ENCODE measurements at regions not wholly inside any gene's neighbourhood (a gene's known extent, or its start where the extent isn't known, plus 50 kb on each side); places are given as distances from the start of the nearest gene placed in this dataset.

- DNase-seq (ENCODE audit: low read depth) = no peak
These were observed 50.3 kb upstream of the FNDC1 start for GRCh38 chr6:159118924-159119323.

DNA sequence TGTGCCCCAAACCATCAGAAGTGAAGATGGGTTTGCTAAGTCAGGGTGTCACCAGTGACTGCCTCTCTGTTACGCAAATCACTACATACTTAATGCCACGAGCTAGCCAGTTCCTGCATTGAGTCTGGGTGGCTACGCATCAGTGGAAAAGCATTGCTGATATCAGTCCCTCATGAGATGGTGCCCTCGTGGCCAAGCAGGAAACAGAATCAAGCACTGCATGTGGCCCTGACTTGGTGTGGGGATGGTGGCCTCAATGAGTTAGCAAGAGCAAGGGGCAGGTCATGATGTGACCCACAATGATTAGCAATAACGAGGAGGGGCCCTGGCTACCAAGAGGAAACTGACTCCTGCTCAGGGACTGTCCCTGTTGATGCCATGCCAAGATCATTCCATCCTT lies 51.6 kb upstream of the FNDC1 start:
- DNase-seq (ENCODE audit: low read depth) = no peak

DNA sequence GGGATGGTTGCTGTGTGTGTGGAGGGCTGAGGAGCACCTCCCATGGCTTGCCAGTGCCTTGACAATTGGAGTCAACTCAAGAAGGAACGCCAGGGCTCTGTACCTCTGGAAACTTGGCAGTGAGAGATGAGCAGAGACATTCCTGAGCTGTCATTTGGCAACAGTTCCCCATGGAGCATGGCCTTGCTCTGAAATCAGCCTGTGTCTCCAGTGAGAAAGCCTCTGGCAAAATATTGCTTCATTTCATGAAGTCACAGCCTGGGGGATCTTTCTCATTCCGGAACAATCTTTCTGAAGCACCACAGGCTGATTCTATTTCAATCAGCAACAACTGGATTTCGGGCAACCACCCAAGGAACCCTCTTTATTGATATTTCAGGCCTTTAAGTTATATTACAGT lies 52.2 kb upstream of the FNDC1 start:
- DNase-seq (ENCODE audit: low read depth) = no peak

GRCh38 chr6:159116343-159116742 lies 52.9 kb upstream of the FNDC1 start:
- no peak for DNase-seq (ENCODE audit: low read depth)

DNA sequence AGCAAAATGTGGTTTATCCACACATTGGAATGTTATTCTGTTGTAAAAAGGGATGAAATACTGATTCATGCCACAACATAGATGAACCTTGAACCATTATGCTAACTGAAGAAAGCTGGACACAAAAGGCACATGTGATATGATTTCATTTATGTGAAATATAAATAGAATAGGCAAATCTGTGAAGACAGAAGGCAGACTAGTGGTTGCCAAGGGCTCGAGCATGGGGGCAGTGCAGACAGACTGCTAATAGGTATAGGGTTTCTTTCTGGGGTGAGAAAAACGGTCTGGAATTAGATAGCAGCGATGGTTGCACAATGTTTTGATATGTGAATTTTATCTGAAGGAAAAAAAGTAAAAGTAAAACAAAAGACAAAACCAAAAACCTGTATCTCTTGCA lies 54.6 kb upstream of the FNDC1 start:
- DNase-seq (ENCODE audit: low read depth) = no peak

- DNase-seq (ENCODE audit: low read depth) = no peak
These were observed 56.0 kb upstream of the FNDC1 start for GRCh38 chr6:159113223-159113622.

DNA sequence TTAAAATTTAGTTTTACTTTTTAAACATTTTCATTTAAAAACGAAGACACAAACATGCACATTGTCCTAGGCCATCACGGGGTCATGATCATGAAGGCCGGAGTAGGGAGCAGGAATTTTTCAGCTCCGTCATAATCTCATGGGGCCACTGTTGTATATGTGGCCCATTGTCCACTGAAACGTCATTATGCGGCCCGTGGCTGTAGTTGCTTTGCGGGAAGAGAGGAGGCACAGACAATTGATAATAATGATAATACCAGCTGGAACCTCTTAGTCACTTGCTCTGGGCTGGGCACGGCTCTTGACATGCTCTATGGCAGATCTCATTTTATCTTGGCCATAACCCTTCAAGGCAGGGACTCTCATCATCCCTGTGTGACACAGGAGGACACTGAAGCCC lies 56.5 kb upstream of the FNDC1 start:
- DNase-seq (ENCODE audit: low read depth) = no peak

DNA sequence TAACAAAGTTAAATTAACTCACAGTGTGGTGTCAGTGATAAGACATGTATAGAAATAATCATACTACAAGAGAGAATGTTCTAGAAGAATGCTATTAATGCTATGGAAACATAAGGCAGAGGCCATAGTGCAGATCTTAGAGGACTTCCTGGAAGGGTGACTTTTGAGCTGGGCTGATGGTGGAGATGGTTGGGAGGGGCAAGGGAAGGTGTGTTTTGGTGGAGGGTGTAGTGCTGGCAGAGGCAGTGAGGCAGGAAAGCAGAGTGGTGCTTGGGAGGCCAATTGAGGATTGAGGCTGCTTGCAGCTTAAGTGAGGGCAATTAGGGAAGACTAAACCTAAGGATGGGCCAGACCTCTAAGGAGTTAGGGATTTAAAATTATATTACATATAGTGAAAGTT lies 58.5 kb upstream of the FNDC1 start:
- DNase-seq (ENCODE audit: low read depth) = no peak

DNA sequence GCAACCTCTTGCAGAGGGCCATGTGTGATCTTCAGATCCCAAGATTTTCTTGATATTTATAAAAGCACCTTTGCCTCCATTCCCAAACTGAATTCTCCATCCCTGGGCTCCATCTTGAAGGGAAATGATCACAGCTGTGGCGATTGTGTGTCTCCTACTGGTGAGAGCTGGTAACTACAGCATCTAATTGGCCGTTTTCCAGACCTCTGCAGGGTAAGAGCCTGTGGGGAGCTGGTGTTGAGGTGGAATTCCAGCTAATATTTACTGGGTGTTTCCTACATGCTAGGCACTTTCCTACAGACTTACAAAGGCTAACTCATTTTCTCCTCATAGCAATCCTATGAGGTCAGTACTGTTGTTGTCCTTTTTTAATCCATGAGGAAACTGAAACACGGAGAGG lies 59.2 kb upstream of the FNDC1 start:
- no peak for DNase-seq (ENCODE audit: low read depth)

DNA sequence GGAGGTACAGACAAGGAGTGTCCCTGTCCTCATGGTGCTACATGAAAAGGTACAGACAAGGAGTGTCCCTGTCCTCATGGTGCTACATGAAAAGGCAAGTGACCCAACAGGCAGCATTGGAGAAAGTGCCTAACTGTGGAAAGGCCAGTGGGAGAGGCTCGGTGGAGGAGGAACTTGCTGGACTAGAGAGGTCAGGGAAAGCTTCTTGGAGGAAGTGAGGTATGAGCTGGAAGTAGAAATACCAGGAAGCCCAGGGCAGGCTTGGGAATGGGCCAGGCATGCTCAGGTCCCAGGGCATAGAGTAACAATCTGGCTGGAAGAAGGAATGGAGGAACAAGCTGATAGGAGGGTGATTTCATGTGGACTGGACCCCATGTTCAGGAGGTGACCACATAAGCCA lies 59.8 kb upstream of the FNDC1 start:
- no peak for DNase-seq (ENCODE audit: low read depth)

GRCh38 chr6:159108426-159108985 lies 60.7 kb upstream of the FNDC1 start:
- no peak for DNase-seq (ENCODE audit: low read depth)

GRCh38 chr6:159107451-159108260 lies 61.5 kb upstream of the FNDC1 start:
- peak; percentile 48 for DNase-seq (ENCODE audit: low read depth)

DNA sequence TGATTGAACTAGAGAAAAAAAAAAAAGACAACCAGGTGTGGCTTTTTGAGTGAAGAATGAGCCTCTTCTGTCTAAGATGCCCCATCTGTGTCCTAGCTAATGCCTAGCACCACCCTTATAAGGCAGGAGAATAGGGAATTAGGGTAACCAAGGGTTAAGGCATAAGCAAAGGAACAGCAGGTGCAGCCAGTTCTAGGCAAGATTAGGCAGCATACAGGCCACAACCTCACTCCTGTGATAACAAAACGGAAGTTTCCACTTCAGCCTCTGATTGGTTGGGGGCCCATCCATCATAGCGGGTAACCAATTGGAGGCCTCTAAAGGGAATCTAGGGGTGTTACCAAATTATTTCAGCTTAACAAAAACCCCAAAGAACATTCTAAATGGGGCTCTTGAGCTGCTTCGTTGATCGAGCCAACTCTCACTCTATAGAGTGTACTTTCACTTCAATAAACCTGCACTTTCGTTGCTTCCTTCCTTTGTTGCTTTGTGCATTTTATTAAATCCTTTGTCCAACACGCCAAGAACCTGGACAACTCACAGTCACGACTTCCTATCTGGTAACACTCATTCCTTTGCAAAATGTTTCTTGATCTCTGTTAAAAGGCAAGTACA lies 61.9 kb upstream of the TAGAP start:
- DNase-seq (ENCODE audit: low read depth) = peak; percentile 89

GRCh38 chr6:159105716-159106115 lies 60.9 kb upstream of the TAGAP start:
- no peak for DNase-seq (ENCODE audit: low read depth)

GRCh38 chr6:159104931-159105330 lies 60.1 kb upstream of the TAGAP start:
- no peak for DNase-seq (ENCODE audit: low read depth)

GRCh38 chr6:159104163-159104925 lies 59.6 kb upstream of the TAGAP start:
- peak; percentile 69 for DNase-seq (ENCODE audit: low read depth)

GRCh38 chr6:159103396-159104162 lies 58.8 kb upstream of the TAGAP start:
- DNase-seq (ENCODE audit: low read depth) = no peak

GRCh38 chr6:159102373-159103160 lies 57.8 kb upstream of the TAGAP start:
- no peak for DNase-seq (ENCODE audit: low read depth)

DNA sequence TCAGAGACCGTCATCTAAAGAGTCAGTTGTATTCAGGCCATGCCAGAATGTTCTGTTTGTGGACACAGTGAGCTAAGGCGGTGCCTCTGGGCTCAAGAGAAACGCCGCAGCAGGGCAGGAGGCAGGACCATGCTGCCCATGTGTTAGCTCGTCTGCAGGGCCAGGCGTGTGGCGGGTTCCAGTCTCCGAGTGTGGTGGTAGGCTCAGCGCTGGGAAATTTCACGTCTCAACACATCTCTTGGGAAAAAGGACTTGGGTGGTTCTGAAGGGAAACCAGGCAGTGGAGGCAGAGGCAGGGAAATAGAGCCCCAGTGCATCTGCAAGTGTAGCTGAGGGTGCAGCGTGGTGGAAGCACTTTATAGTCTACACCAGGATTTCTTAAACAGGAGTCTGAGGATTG lies 56.9 kb upstream of the TAGAP start:
- no peak for DNase-seq (ENCODE audit: low read depth)

- DNase-seq (ENCODE audit: low read depth) = no peak
These were observed 55.8 kb upstream of the TAGAP start for GRCh38 chr6:159100395-159101182.

Data from activated T-cell treated with anti-CD3 and anti-CD28 coated beads for 1 hour (primary cell).